Skeletal muscle tissue (tissue), 3 donors: ENCODE measurements at regions not wholly inside any gene's neighbourhood (a gene's known extent, or its start where the extent isn't known, plus 50 kb on each side); places are given as distances from the start of the nearest gene placed in this dataset.

Experiments used
- H3K27ac ChIP-seq: one replicate; pipeline ENCODE4 v1.7.0; 2013; ENCODE audit warnings: mild to moderate bottlenecking, low read depth, low read length, inconsistent platforms
- H3K27me3 ChIP-seq, 3 donors: one replicate each; pipeline ENCODE4 v1.7.0; 2013; ENCODE audit warnings: low read length in 3 of 3; ENCODE audit not compliant: control insufficient read depth in 3 of 3, insufficient read depth in 3 of 3
- H3K36me3 ChIP-seq, 3 donors: one replicate each; pipeline ENCODE4 v1.7.0; 2013; ENCODE audit warnings: low read length in 3 of 3; ENCODE audit not compliant: control insufficient read depth in 3 of 3, insufficient read depth in 3 of 3
- H3K4me1 ChIP-seq, 3 donors: one replicate each; pipeline ENCODE4 v1.7.0; 2013; ENCODE audit warnings: low read length in 3 of 3, mild to moderate bottlenecking in 3 of 3; ENCODE audit not compliant: control insufficient read depth in 3 of 3, insufficient read depth in 3 of 3
- H3K4me3 ChIP-seq, 3 donors: one replicate each; pipeline ENCODE4 v1.7.0; 2013; ENCODE audit warnings: low read length in 3 of 3
- H3K9ac ChIP-seq, 3 donors: one replicate each; pipeline ENCODE4 v1.7.0; 2013; ENCODE audit warnings: low read length in 3 of 3, mild to moderate bottlenecking in 3 of 3, moderate library complexity in 2 of 3, low read depth in 1 of 3
- H3K9me3 ChIP-seq, 3 donors: one replicate each; pipeline ENCODE4 v1.7.0; 2013; ENCODE audit warnings: low read length in 3 of 3; ENCODE audit not compliant: control insufficient read depth in 3 of 3
- donor health status: Osteomylitis.

DNA sequence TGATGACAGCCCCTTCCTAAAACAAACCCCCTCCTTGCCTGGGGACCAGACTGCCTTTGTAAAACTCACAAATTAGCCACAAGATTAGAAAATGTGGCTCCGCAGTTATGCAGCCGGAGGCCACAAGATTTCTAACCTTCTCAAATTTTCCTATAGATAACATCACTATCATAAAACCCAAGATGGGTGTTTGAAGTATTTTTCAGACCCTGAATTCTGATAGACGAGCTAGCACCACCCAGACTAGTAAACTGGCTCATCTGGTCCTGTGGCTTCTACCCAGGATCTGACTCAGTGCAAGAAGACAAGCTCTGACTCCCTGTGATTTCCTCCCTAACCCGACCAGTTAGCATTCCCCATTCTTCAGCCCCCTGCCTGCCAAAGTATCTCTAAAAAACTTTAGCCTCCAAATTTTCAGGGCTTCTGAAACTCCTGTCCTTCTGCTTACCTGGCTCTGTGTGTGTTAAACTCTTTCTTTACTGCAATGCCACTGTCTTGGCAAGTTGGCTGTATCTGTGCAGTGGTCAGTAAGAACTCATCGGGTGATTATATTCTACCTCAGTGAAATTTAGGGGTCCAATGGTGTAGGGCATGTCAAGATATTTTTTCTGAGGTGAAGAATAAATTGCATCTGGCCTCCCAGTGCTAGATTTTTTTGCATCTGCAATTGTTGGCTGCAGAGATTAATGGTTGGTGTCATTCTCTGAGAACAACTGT, 102.1 kb downstream of the S1PR1 start:
- no peak overlapping the region for H3K9ac ChIP-seq
- no peaks in the 10 kb centered on the region for H3K4me1 ChIP-seq
- H3K36me3 ChIP-seq, result no peaks in the 10 kb centered on the region
- no peak overlapping the region for H3K27ac ChIP-seq
- H3K4me3 ChIP-seq, result no peak overlapping the region
- H3K9me3 ChIP-seq, result peaks cover 0 to 8% (median 0%) of the 10 kb centered on the region in 3 donors
- no peaks in the 10 kb centered on the region for H3K27me3 ChIP-seq

- no peak overlapping the region for H3K4me3 ChIP-seq
- no peaks in the 10 kb centered on the region for H3K36me3 ChIP-seq
- H3K27me3 ChIP-seq, result no peaks in the 10 kb centered on the region
- H3K9me3 ChIP-seq, result no peaks in the 10 kb centered on the region
- no peak overlapping the region for H3K9ac ChIP-seq
- no peak overlapping the region for H3K27ac ChIP-seq
- H3K4me1 ChIP-seq, result no peaks in the 10 kb centered on the region
Observed at GRCh38 chr1:101344745-101345144, 107.9 kb downstream of the S1PR1 start.

GRCh38 chr1:101346419-101346818, 109.6 kb downstream of the S1PR1 start:
- no peak overlapping the region for H3K9ac ChIP-seq
- no peaks in the 10 kb centered on the region for H3K9me3 ChIP-seq
- H3K4me3 ChIP-seq, result no peak overlapping the region
- H3K4me1 ChIP-seq, result no peaks in the 10 kb centered on the region
- H3K27ac ChIP-seq, result no peak overlapping the region
- H3K36me3 ChIP-seq, result no peaks in the 10 kb centered on the region
- no peaks in the 10 kb centered on the region for H3K27me3 ChIP-seq

- no peaks in the 10 kb centered on the region for H3K36me3 ChIP-seq
- no peak overlapping the region for H3K4me3 ChIP-seq
- H3K27ac ChIP-seq, result no peak overlapping the region
- H3K9me3 ChIP-seq, result no peaks in the 10 kb centered on the region
- H3K4me1 ChIP-seq, result no peaks in the 10 kb centered on the region
- no peak overlapping the region for H3K9ac ChIP-seq
- H3K27me3 ChIP-seq, result no peaks in the 10 kb centered on the region
Observed at GRCh38 chr1:101356013-101356412, 119.2 kb downstream of the S1PR1 start.

- H3K4me3 ChIP-seq, result no peak overlapping the region
- no peaks in the 10 kb centered on the region for H3K36me3 ChIP-seq
- no peaks in the 10 kb centered on the region for H3K9me3 ChIP-seq
- H3K27ac ChIP-seq, result no peak overlapping the region
- H3K27me3 ChIP-seq, result no peaks in the 10 kb centered on the region
- no peaks in the 10 kb centered on the region for H3K4me1 ChIP-seq
- no peak overlapping the region for H3K9ac ChIP-seq
Observed at GRCh38 chr1:101356604-101357443, 120.0 kb downstream of the S1PR1 start.

DNA sequence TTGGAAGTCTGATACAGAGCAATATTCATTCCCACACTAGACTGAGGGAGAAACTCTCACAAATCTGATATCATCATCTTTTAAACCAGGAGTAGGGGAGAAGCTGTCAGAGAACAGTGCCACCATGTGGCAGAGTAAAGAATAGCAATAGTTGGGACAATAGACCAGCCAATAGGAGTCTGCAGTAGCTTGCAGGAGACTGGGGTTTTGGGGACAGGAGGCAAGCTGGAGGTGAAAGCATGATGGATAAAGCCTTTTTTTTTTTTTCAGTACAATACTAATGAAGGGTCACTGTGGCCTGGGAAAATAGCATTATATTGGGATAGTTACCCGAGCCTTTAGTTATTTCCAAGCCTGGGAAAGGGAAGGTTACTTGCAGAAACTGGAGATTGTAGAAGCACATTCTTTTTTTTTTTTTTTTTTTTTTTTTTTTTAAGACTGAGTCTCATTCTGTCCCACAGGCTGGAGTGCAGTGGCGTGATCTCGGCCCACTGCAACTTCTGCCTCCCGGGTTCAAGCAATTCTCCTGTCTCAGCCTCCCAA, 120.7 kb downstream of the S1PR1 start:
- Histone ChIP-seq H3K27me3 (no peaks in the 10 kb centered on the region), H3K9ac (no peak overlapping the region), H3K27ac (no peak overlapping the region), H3K36me3 (no peaks in the 10 kb centered on the region), H3K4me1 (no peaks in the 10 kb centered on the region), H3K9me3 (no peaks in the 10 kb centered on the region), H3K4me3 (no peak overlapping the region)

GRCh38 chr1:101360506-101360905, 123.7 kb downstream of the S1PR1 start:
- Histone ChIP-seq H3K36me3 (no peaks in the 10 kb centered on the region), H3K9me3 (no peaks in the 10 kb centered on the region), H3K9ac (no peak overlapping the region), H3K4me1 (no peaks in the 10 kb centered on the region), H3K27ac (no peak overlapping the region), H3K4me3 (no peak overlapping the region), H3K27me3 (no peaks in the 10 kb centered on the region)

DNA sequence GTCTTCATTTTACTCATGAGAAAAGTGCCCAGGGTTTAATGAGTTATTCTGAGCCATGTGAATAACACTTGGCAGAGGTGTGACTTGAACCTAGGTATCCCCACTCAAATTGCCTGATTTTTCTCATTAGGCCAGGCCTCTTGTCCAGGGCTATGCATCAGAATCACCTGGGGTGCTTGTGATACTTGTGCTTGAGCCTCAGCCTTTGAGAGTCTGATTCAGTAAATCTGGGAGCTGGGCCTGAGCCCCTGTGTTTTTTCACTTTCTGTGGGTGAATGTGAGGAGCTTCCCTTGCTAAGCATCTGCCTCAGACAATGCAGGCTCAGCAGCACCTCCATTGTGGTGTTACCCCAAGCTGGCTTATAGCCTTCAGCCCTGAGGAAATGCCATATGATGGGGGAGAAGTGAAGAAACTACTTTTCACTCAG, 127.1 kb downstream of the S1PR1 start:
- H3K9me3 ChIP-seq, result no peaks in the 10 kb centered on the region
- H3K4me3 ChIP-seq, result no peak overlapping the region
- no peaks in the 10 kb centered on the region for H3K36me3 ChIP-seq
- H3K27me3 ChIP-seq, result no peaks in the 10 kb centered on the region
- no peak overlapping the region for H3K9ac ChIP-seq
- no peak overlapping the region for H3K27ac ChIP-seq
- H3K4me1 ChIP-seq, result no peaks in the 10 kb centered on the region

- Histone ChIP-seq H3K4me3 (no peak overlapping the region), H3K9ac (no peak overlapping the region), H3K27me3 (no peaks in the 10 kb centered on the region), H3K9me3 (no peaks in the 10 kb centered on the region), H3K4me1 (no peaks in the 10 kb centered on the region), H3K36me3 (no peaks in the 10 kb centered on the region), H3K27ac (no peak overlapping the region)
Observed at GRCh38 chr1:101364370-101365120, 127.7 kb downstream of the S1PR1 start.
